Skeletal muscle satellite cell (primary cell): ENCODE measurements at regions not wholly inside any gene's neighbourhood (a gene's known extent, or its start where the extent isn't known, plus 50 kb on each side); places are given as distances from the start of the nearest gene placed in this dataset.

Experiments used
- H3K27me3 ChIP-seq: 2 replicates; pipeline ENCODE4 v1.7.0; 2013; ENCODE audit warnings: low read length; ENCODE audit not compliant: control insufficient read depth, insufficient read depth
- H3K36me3 ChIP-seq: 2 replicates; pipeline ENCODE4 v1.7.0; 2013; ENCODE audit warnings: mild to moderate bottlenecking, control low read depth, low read length; ENCODE audit not compliant: insufficient read depth
- H3K4me1 ChIP-seq: 2 replicates; pipeline ENCODE4 v1.7.0; 2013; ENCODE audit warnings: low read length; ENCODE audit not compliant: control insufficient read depth, insufficient read depth
- H3K4me2 ChIP-seq: 2 replicates; pipeline ENCODE4 v1.7.0; 2013; ENCODE audit warnings: mild to moderate bottlenecking, low read length
- H3K4me3 ChIP-seq: 2 replicates; pipeline ENCODE4 v1.7.0; 2013; ENCODE audit warnings: low read length
- H3K9ac ChIP-seq: 2 replicates; pipeline ENCODE4 v1.7.0; 2013; ENCODE audit warnings: mild to moderate bottlenecking, low read depth, low read length, moderate library complexity
- H3K9me3 ChIP-seq: replicated peaks from 2 replicates; pipeline ENCODE4 v1.7.0; 2013; ENCODE audit warnings: mild to moderate bottlenecking, control low read depth, low read length

DNA sequence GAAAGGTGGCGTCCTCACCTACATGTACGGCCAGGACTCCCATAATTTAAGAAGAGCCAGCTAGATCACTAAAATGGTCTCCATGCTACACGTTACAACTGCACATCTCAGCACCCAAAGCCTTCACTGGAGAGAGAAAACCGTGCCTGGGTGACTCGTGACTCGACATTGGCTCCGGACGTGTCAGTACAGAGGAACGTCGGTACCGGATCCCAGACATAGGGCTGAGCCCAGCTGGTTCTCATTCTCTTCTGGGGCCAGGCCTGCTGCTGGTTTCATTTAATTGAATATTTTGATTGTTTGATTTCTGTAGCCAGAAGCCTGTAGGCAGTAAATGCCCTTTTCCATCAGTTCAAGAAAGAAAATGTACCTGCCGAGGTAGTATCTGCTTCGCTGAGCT lies 93.1 kb downstream of the HHIPL2 start:
- H3K36me3 ChIP-seq = no peaks in the 10 kb centered on the region
- no peaks in the 10 kb centered on the region for H3K9me3 ChIP-seq
- H3K4me2 ChIP-seq = peak overlapping the region; percentile 81
- peaks cover 12% of the 10 kb centered on the region for H3K4me1 ChIP-seq
- peak overlapping the region; percentile 77 for H3K9ac ChIP-seq
- H3K4me3 ChIP-seq = peak overlapping the region; percentile 27
- no peaks in the 10 kb centered on the region for H3K27me3 ChIP-seq

DNA sequence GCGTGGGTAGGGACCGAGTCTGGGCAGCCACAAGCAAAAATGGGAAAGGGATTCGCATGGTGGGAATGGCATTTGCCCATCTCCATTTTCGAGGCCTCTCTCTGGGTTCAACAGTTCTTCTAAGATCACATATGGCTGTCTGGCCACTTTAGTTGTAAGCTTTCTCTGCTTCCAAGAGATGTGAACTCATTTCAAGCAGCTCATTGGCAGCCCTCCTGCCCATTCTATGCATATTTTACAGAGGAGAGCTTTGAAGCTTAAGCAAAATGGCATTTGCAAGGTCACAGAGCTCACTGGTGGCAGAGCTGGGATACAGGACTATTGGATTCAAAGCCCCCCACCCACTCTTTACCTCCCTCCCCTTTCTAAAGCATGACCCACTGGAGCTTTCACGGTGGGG lies 93.7 kb downstream of the HHIPL2 start:
- H3K4me2 ChIP-seq = no peak overlapping the region
- H3K4me3 ChIP-seq = no peak overlapping the region
- H3K27me3 ChIP-seq = no peaks in the 10 kb centered on the region
- no peaks in the 10 kb centered on the region for H3K36me3 ChIP-seq
- peaks cover 12% of the 10 kb centered on the region for H3K4me1 ChIP-seq
- peak overlapping the region; percentile 77 for H3K9ac ChIP-seq
- H3K9me3 ChIP-seq = no peaks in the 10 kb centered on the region

DNA sequence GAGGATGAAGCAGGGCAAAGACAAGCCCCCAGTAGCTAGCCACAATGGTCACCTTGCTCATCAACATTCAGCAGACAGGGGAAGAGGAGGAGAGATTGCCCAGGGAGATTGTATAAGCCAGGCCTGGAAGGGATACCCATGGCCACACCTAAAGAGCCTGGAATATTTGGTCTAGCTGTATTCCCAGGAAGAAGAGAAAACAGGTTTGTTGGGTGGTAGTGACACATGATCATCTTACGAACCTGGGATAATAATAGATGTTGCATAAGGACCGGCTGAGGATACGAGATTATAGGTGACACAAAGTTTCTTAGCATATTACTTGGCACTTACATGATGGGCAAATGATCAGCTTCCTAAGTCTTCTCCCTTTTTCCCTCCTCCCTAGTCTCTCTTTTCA lies 95.9 kb downstream of the HHIPL2 start:
- Histone ChIP-seq H3K4me1 (peaks cover 12% of the 10 kb centered on the region), H3K9me3 (no peaks in the 10 kb centered on the region), H3K9ac (no peak overlapping the region)

DNA sequence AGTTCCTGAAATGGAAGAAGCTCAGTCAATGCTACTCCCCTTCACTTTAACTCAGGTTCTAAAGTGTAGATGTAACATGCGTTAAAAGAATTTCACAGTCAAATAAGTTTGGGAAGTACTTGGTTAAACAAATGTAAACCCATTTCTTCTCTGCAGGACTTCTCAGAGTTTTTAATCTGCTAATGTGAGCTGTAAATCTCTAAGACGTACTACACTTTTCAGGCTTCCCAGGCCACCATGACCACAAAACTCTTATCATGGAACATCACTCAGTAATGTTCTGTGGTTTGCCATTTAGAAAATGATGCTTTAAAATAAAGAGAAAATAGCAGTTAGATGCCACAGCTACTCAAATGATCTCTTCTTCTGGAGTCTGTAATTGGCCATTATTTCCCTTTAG lies 104.3 kb downstream of the HHIPL2 start:
- no peak overlapping the region for H3K9ac ChIP-seq
- H3K9me3 ChIP-seq = no peaks in the 10 kb centered on the region
- no peaks in the 10 kb centered on the region for H3K4me1 ChIP-seq

More for the DNA sequence above, 95.9 kb downstream of the HHIPL2 start:
- H3K36me3 ChIP-seq = no peaks in the 10 kb centered on the region
- H3K4me2 ChIP-seq = no peak overlapping the region
- H3K27me3 ChIP-seq = no peaks in the 10 kb centered on the region
- H3K4me3 ChIP-seq = no peak overlapping the region

DNA sequence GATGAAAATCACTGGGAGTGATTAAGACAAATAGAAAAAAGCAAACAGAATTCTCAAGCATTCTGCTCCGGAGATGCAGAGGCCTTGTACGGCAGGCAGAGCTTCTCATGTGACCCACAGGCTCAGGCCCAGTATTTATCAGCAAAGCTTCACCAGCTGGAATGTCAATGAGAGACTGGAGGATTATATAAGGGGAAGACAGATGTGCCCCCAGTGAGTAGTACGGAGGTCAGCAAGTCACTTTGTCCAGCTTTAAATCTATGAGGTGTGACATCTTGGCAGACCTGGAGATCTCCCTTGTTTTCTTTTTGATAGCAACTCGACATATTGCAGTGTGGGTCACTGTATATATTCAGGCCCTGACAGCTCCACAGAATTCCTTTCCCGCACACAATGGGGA lies 106.8 kb downstream of the HHIPL2 start:
- no peaks in the 10 kb centered on the region for H3K36me3 ChIP-seq
- H3K4me3 ChIP-seq = no peak overlapping the region
- no peaks in the 10 kb centered on the region for H3K9me3 ChIP-seq
- no peak overlapping the region for H3K4me2 ChIP-seq
- no peak overlapping the region for H3K9ac ChIP-seq
- peaks cover 5% of the 10 kb centered on the region for H3K27me3 ChIP-seq
- H3K4me1 ChIP-seq = no peaks in the 10 kb centered on the region

More for the DNA sequence above, 104.3 kb downstream of the HHIPL2 start:
- H3K4me3 ChIP-seq = no peak overlapping the region
- no peak overlapping the region for H3K4me2 ChIP-seq
- H3K27me3 ChIP-seq = peaks cover 5% of the 10 kb centered on the region
- no peaks in the 10 kb centered on the region for H3K36me3 ChIP-seq

DNA sequence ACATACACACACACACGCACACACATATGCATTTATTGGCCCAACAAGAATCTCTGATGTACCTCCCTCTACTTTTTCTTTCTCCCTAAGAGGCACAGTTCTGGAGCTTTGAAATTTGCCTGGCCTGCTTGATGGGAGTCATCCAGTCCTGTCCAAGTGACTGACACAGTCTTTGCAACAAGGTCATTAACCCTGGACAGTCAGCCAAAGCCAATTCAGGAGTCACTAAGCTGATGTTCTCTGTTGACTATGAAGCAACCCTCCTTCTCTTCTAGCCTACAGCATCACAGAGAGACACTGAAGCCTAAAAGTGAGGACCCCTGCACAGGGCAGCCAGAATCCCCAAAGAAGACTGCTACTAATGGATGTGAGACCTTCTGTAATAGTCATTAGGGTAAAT lies 123.1 kb downstream of the HHIPL2 start:
- H3K36me3 ChIP-seq = no peaks in the 10 kb centered on the region
- H3K9ac ChIP-seq = no peak overlapping the region
- no peak overlapping the region for H3K4me2 ChIP-seq
- no peaks in the 10 kb centered on the region for H3K9me3 ChIP-seq
- H3K27me3 ChIP-seq = peaks cover 3% of the 10 kb centered on the region
- no peaks in the 10 kb centered on the region for H3K4me1 ChIP-seq
- no peak overlapping the region for H3K4me3 ChIP-seq

DNA sequence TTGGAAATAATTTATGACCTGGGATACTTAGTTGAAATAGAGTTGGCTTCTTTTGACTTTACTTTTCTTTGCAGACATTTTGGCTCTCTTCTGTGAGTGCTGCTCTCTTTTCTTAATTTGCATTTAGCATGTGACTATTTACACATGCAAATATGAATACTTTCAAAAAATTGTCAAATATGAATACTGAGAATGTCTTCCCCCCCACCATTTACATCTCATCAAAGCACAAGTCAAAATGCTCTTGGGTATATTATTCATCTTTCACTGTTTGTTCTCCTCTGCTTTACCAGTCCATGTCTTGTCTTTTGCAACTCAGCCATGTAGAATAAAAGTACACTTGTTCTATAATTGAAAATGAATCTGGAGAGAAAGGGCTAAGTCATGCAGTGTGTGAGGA lies 126.5 kb downstream of the HHIPL2 start:
- Histone ChIP-seq H3K4me3 (no peak overlapping the region), H3K4me1 (no peaks in the 10 kb centered on the region)

DNA sequence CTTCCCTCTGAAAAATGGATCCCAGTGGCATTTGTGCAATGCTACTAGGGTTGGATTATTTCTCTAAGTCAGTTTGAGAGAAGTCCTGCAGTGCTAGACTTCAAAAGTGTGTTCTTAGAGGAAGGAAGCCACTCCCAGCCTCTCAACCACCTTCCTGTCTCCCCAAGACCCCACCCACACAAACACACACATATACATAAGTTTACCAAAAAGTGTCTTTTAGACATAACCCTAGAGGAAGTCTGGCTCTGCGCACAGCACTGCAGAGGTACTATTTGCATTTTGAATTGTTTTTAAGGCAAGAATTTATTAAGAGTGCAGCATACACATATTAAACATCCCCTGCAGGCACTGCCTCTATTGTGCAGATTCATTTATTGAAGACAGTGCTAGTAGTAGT lies 127.3 kb downstream of the HHIPL2 start:
- no peak overlapping the region for H3K4me3 ChIP-seq
- no peaks in the 10 kb centered on the region for H3K4me1 ChIP-seq

More for the DNA sequence above, 126.5 kb downstream of the HHIPL2 start:
- H3K4me2 ChIP-seq = no peak overlapping the region
- no peak overlapping the region for H3K9ac ChIP-seq
- no peaks in the 10 kb centered on the region for H3K36me3 ChIP-seq
- H3K27me3 ChIP-seq = peaks cover 3% of the 10 kb centered on the region
- no peaks in the 10 kb centered on the region for H3K9me3 ChIP-seq

DNA sequence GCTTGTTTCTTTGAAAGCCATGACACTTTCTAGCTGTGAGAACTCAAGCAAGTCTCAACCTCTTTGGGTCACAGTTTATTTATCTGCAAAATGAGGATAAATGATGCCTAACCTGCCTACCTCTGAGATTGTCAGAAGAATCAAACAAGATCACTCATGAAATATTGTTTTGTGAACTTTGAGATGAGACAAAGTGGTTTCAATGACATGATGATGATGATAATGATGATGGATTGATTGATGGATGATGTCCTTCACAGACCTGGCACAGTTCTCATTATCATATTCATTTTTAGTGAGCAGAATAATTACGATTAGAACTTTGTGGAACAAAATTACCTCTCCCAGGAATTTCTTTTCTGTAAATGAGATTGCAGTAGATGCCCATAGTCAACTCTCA lies 129.2 kb downstream of the HHIPL2 start:
- no peaks in the 10 kb centered on the region for H3K36me3 ChIP-seq
- H3K27me3 ChIP-seq = peaks cover 3% of the 10 kb centered on the region
- no peak overlapping the region for H3K4me3 ChIP-seq
- H3K9me3 ChIP-seq = no peaks in the 10 kb centered on the region
- H3K4me1 ChIP-seq = no peaks in the 10 kb centered on the region
- no peak overlapping the region for H3K4me2 ChIP-seq
- no peak overlapping the region for H3K9ac ChIP-seq

More for the DNA sequence above, 127.3 kb downstream of the HHIPL2 start:
- Histone ChIP-seq H3K9ac (no peak overlapping the region), H3K27me3 (peaks cover 3% of the 10 kb centered on the region), H3K36me3 (no peaks in the 10 kb centered on the region), H3K4me2 (no peak overlapping the region), H3K9me3 (no peaks in the 10 kb centered on the region)

DNA sequence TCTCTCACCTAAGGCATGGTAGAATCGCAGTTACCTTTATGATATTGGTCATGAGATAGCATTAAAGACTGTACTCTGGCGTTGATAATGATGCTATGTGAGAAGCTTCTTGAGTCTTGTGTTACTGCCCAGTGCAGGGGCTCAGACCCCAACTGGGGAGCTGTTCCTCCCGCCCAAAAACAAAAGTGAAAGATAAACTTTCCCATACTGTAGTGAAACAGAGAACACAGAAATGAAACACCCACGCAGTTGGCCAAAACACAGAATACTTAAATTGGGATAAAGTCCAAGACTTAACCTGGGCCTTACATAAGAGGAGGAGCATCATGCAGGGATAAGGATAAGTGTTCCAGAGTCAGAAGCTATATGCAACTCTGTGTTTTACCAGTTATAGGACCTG lies 130.6 kb downstream of the HHIPL2 start:
- Histone ChIP-seq H3K4me3 (no peak overlapping the region), H3K9me3 (no peaks in the 10 kb centered on the region), H3K27me3 (peaks cover 3% of the 10 kb centered on the region), H3K9ac (no peak overlapping the region), H3K4me1 (no peaks in the 10 kb centered on the region), H3K36me3 (no peaks in the 10 kb centered on the region), H3K4me2 (no peak overlapping the region)

DNA sequence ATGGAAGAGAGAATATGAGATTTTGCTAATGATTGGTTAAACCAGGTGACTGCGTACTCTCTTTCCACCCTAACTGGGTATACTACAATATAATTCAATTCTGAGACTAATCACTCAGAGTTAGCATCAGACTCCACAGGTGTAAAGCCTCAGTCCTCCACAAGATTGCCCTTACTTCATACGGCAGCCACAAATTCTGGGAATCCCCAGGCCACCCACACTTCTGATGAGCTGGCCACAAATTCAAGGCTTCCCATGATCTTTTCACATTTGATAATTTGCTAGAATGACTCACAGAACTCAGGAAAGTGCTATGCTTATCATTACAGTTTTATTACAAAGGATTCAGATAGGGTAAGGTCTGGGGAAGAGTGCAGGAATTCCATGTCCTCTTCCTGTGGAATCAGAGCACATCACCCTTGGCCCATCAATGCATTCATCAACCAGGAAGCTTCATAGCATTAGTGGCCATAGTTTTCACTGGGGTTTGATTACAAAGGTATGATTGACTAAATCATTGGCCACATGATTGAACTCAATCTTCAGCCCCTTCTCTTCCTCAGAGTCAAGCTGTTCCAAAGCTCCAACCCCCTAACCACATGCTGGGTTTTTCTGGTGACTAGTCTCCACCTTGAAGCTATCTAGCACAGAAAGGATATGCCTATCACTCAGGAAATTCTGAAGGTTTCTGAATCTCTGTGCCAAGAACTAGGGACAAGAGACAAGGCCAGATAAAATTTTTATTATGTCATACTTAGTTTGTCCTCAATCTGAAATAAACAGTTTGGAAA lies 131.7 kb downstream of the HHIPL2 start:
- no peak overlapping the region for H3K9ac ChIP-seq

DNA sequence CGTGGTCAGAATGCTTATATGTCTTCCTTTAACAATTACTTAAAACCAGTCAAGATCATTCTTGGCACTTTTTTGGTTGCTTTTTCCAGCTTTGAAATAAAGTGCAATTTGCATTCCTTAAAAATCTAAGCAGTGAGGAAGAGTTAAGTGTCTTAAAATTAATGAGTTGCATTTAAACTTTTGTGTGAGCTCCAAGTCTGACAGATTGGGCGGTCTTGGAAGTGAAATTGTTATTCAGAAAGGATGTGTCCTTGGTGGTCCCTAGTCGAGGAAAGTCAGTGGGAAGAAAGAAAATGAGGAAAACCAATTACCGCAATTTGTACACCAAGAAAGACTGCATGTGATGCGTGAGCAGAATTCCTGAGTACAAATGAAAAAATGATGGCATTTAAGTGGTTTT lies 132.5 kb downstream of the HHIPL2 start:
- no peak overlapping the region for H3K4me3 ChIP-seq
- no peaks in the 10 kb centered on the region for H3K4me1 ChIP-seq
- H3K9ac ChIP-seq = no peak overlapping the region
- no peaks in the 10 kb centered on the region for H3K36me3 ChIP-seq
- no peaks in the 10 kb centered on the region for H3K27me3 ChIP-seq
- no peaks in the 10 kb centered on the region for H3K9me3 ChIP-seq
- no peak overlapping the region for H3K4me2 ChIP-seq

More for the DNA sequence above, 131.7 kb downstream of the HHIPL2 start:
- Histone ChIP-seq H3K4me2 (no peak overlapping the region), H3K27me3 (peaks cover 2% of the 10 kb centered on the region), H3K36me3 (no peaks in the 10 kb centered on the region), H3K4me3 (no peak overlapping the region), H3K4me1 (no peaks in the 10 kb centered on the region), H3K9me3 (no peaks in the 10 kb centered on the region)
